ENCODE measurements at regions not wholly inside any gene's neighbourhood (a gene's known extent, or its start where the extent isn't known, plus 50 kb on each side); places are given as distances from the start of the nearest gene placed in this dataset.

DNA sequence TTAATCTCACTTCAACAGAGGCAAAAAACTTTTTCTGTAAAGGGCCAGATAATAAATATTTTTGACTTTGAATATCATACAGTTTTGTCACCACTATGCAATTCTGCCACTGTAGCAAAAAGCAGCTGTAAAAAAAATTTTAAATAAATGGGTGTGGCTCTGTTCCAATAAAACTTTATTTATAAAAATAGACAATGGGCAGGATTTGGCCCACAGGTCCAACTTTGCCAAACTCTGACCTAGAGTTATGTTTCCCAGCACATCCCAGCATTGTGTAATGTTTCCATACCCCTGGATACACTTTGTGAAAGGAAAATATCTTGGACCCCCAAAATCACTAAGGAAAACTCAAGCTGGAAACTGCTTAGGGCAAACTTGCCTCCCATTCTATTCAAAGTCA is 94.9 kb upstream of the USP38 start:
- TF ChIP-seq POLR2AphosphoS5 (IDR thresholded peaks at IDR 0.05) (no peak), POLR2A (IDR thresholded peaks at IDR 0.05; ENCODE audit: low read depth) (no peak)
- TF ChIP-seq, protein P1, sequence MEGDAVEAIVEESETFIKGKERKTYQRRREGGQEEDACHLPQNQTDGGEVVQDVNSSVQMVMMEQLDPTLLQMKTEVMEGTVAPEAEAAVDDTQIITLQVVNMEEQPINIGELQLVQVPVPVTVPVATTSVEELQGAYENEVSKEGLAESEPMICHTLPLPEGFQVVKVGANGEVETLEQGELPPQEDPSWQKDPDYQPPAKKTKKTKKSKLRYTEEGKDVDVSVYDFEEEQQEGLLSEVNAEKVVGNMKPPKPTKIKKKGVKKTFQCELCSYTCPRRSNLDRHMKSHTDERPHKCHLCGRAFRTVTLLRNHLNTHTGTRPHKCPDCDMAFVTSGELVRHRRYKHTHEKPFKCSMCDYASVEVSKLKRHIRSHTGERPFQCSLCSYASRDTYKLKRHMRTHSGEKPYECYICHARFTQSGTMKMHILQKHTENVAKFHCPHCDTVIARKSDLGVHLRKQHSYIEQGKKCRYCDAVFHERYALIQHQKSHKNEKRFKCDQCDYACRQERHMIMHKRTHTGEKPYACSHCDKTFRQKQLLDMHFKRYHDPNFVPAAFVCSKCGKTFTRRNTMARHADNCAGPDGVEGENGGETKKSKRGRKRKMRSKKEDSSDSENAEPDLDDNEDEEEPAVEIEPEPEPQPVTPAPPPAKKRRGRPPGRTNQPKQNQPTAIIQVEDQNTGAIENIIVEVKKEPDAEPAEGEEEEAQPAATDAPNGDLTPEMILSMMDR (IDR thresholded peaks at IDR 0.05): no peak
